ENCODE measurements at regions not wholly inside any gene's neighbourhood (a gene's known extent, or its start where the extent isn't known, plus 50 kb on each side); places are given as distances from the start of the nearest gene placed in this dataset.

- Histone ChIP-seq H3K27ac (ENCODE audit: low read depth, low read length) (no peak overlapping the region), H3K4me3 (ENCODE audit: low read length in 3 of 3) (no peak overlapping the region), H3K9me3 (ENCODE audit: control insufficient read depth in 3 of 3, low read length in 3 of 3) (no peaks in the 10 kb centered on the region), H3K9ac (ENCODE audit: low read depth in 1 of 3, low read length in 3 of 3) (no peak overlapping the region), H3K27me3 (ENCODE audit: control insufficient read depth in 3 of 3, insufficient read depth in 3 of 3, low read length in 3 of 3) (no peaks in the 10 kb centered on the region), H3K36me3 (ENCODE audit: control insufficient read depth in 3 of 3, insufficient read depth in 3 of 3, low read length in 3 of 3) (no peaks in the 10 kb centered on the region), H3K4me1 (ENCODE audit: control insufficient read depth in 3 of 3, insufficient read depth in 3 of 3, low read length in 3 of 3) (no peaks in the 10 kb centered on the region)
These were observed 471.7 kb upstream of the ADGRL2 start for GRCh38 chr1:81329041-81329440.

GRCh38 chr1:81327743-81328142 lies 473.0 kb upstream of the ADGRL2 start:
- Histone ChIP-seq H3K36me3 (ENCODE audit: control insufficient read depth in 3 of 3, insufficient read depth in 3 of 3, low read length in 3 of 3) (no peaks in the 10 kb centered on the region), H3K27ac (ENCODE audit: low read depth, low read length) (no peak overlapping the region), H3K9ac (ENCODE audit: low read depth in 1 of 3, low read length in 3 of 3) (no peak overlapping the region), H3K4me1 (ENCODE audit: control insufficient read depth in 3 of 3, insufficient read depth in 3 of 3, low read length in 3 of 3) (no peaks in the 10 kb centered on the region), H3K9me3 (ENCODE audit: control insufficient read depth in 3 of 3, low read length in 3 of 3) (no peaks in the 10 kb centered on the region), H3K27me3 (ENCODE audit: control insufficient read depth in 3 of 3, insufficient read depth in 3 of 3, low read length in 3 of 3) (no peaks in the 10 kb centered on the region), H3K4me3 (ENCODE audit: low read length in 3 of 3) (no peak overlapping the region)

- Histone ChIP-seq H3K4me1 (ENCODE audit: control insufficient read depth in 3 of 3, insufficient read depth in 3 of 3, low read length in 3 of 3) (no peaks in the 10 kb centered on the region), H3K27me3 (ENCODE audit: control insufficient read depth in 3 of 3, insufficient read depth in 3 of 3, low read length in 3 of 3) (no peaks in the 10 kb centered on the region), H3K9me3 (ENCODE audit: control insufficient read depth in 3 of 3, low read length in 3 of 3) (no peaks in the 10 kb centered on the region), H3K36me3 (ENCODE audit: control insufficient read depth in 3 of 3, insufficient read depth in 3 of 3, low read length in 3 of 3) (no peaks in the 10 kb centered on the region), H3K4me3 (ENCODE audit: low read length in 3 of 3) (no peak overlapping the region), H3K27ac (ENCODE audit: low read depth, low read length) (no peak overlapping the region), H3K9ac (ENCODE audit: low read depth in 1 of 3, low read length in 3 of 3) (no peak overlapping the region)
These were observed 473.5 kb upstream of the ADGRL2 start for GRCh38 chr1:81327103-81327710.

- no peaks in the 10 kb centered on the region for H3K27me3 ChIP-seq (ENCODE audit: control insufficient read depth in 3 of 3, insufficient read depth in 3 of 3, low read length in 3 of 3)
These were observed 474.5 kb upstream of the ADGRL2 start for GRCh38 chr1:81326212-81326611.

GRCh38 chr1:81325397-81325796 lies 475.3 kb upstream of the ADGRL2 start:
- no peaks in the 10 kb centered on the region for H3K27me3 ChIP-seq (ENCODE audit: control insufficient read depth in 3 of 3, insufficient read depth in 3 of 3, low read length in 3 of 3)
- H3K4me1 ChIP-seq (ENCODE audit: control insufficient read depth in 3 of 3, insufficient read depth in 3 of 3, low read length in 3 of 3) = no peaks in the 10 kb centered on the region
- H3K27ac ChIP-seq (ENCODE audit: low read depth, low read length) = no peak overlapping the region
- no peak overlapping the region for H3K9ac ChIP-seq (ENCODE audit: low read depth in 1 of 3, low read length in 3 of 3)
- H3K36me3 ChIP-seq (ENCODE audit: control insufficient read depth in 3 of 3, insufficient read depth in 3 of 3, low read length in 3 of 3) = no peaks in the 10 kb centered on the region
- H3K9me3 ChIP-seq (ENCODE audit: control insufficient read depth in 3 of 3, low read length in 3 of 3) = no peaks in the 10 kb centered on the region
- H3K4me3 ChIP-seq (ENCODE audit: low read length in 3 of 3) = no peak overlapping the region

More at GRCh38 chr1:81326212-81326611, 474.5 kb upstream of the ADGRL2 start:
- Histone ChIP-seq H3K9me3 (ENCODE audit: control insufficient read depth in 3 of 3, low read length in 3 of 3) (no peaks in the 10 kb centered on the region), H3K36me3 (ENCODE audit: control insufficient read depth in 3 of 3, insufficient read depth in 3 of 3, low read length in 3 of 3) (no peaks in the 10 kb centered on the region), H3K9ac (ENCODE audit: low read depth in 1 of 3, low read length in 3 of 3) (no peak overlapping the region), H3K4me1 (ENCODE audit: control insufficient read depth in 3 of 3, insufficient read depth in 3 of 3, low read length in 3 of 3) (no peaks in the 10 kb centered on the region), H3K27ac (ENCODE audit: low read depth, low read length) (no peak overlapping the region), H3K4me3 (ENCODE audit: low read length in 3 of 3) (no peak overlapping the region)

- no peak overlapping the region for H3K9ac ChIP-seq (ENCODE audit: low read depth in 1 of 3, low read length in 3 of 3)
- no peaks in the 10 kb centered on the region for H3K36me3 ChIP-seq (ENCODE audit: control insufficient read depth in 3 of 3, insufficient read depth in 3 of 3, low read length in 3 of 3)
- no peaks in the 10 kb centered on the region for H3K4me1 ChIP-seq (ENCODE audit: control insufficient read depth in 3 of 3, insufficient read depth in 3 of 3, low read length in 3 of 3)
- no peak overlapping the region for H3K27ac ChIP-seq (ENCODE audit: low read depth, low read length)
- no peak overlapping the region for H3K4me3 ChIP-seq (ENCODE audit: low read length in 3 of 3)
- H3K9me3 ChIP-seq (ENCODE audit: control insufficient read depth in 3 of 3, low read length in 3 of 3) = no peaks in the 10 kb centered on the region
- H3K27me3 ChIP-seq (ENCODE audit: control insufficient read depth in 3 of 3, insufficient read depth in 3 of 3, low read length in 3 of 3) = no peaks in the 10 kb centered on the region
These were observed 476.9 kb upstream of the ADGRL2 start for GRCh38 chr1:81323862-81324261.

- no peak overlapping the region for H3K4me3 ChIP-seq (ENCODE audit: low read length in 3 of 3)
- H3K36me3 ChIP-seq (ENCODE audit: control insufficient read depth in 3 of 3, insufficient read depth in 3 of 3, low read length in 3 of 3) = no peaks in the 10 kb centered on the region
- no peaks in the 10 kb centered on the region for H3K27me3 ChIP-seq (ENCODE audit: control insufficient read depth in 3 of 3, insufficient read depth in 3 of 3, low read length in 3 of 3)
- no peaks in the 10 kb centered on the region for H3K4me1 ChIP-seq (ENCODE audit: control insufficient read depth in 3 of 3, insufficient read depth in 3 of 3, low read length in 3 of 3)
- no peak overlapping the region for H3K9ac ChIP-seq (ENCODE audit: low read depth in 1 of 3, low read length in 3 of 3)
- H3K9me3 ChIP-seq (ENCODE audit: control insufficient read depth in 3 of 3, low read length in 3 of 3) = no peaks in the 10 kb centered on the region
- H3K27ac ChIP-seq (ENCODE audit: low read depth, low read length) = no peak overlapping the region
These were observed 483.5 kb upstream of the ADGRL2 start for GRCh38 chr1:81317191-81317590.

- no peak overlapping the region for H3K4me3 ChIP-seq (ENCODE audit: low read length in 3 of 3)
- no peaks in the 10 kb centered on the region for H3K36me3 ChIP-seq (ENCODE audit: control insufficient read depth in 3 of 3, insufficient read depth in 3 of 3, low read length in 3 of 3)
- no peak overlapping the region for H3K9ac ChIP-seq (ENCODE audit: low read depth in 1 of 3, low read length in 3 of 3)
- H3K9me3 ChIP-seq (ENCODE audit: control insufficient read depth in 3 of 3, low read length in 3 of 3) = no peaks in the 10 kb centered on the region
- H3K27me3 ChIP-seq (ENCODE audit: control insufficient read depth in 3 of 3, insufficient read depth in 3 of 3, low read length in 3 of 3) = no peaks in the 10 kb centered on the region
- no peaks in the 10 kb centered on the region for H3K4me1 ChIP-seq (ENCODE audit: control insufficient read depth in 3 of 3, insufficient read depth in 3 of 3, low read length in 3 of 3)
- no peak overlapping the region for H3K27ac ChIP-seq (ENCODE audit: low read depth, low read length)
These were observed 486.1 kb upstream of the ADGRL2 start for GRCh38 chr1:81314513-81315233.

GRCh38 chr1:81313289-81313688 lies 487.4 kb upstream of the ADGRL2 start:
- Histone ChIP-seq H3K27me3 (ENCODE audit: control insufficient read depth in 3 of 3, insufficient read depth in 3 of 3, low read length in 3 of 3) (no peaks in the 10 kb centered on the region), H3K27ac (ENCODE audit: low read depth, low read length) (no peak overlapping the region), H3K4me3 (ENCODE audit: low read length in 3 of 3) (no peak overlapping the region), H3K4me1 (ENCODE audit: control insufficient read depth in 3 of 3, insufficient read depth in 3 of 3, low read length in 3 of 3) (no peaks in the 10 kb centered on the region), H3K36me3 (ENCODE audit: control insufficient read depth in 3 of 3, insufficient read depth in 3 of 3, low read length in 3 of 3) (no peaks in the 10 kb centered on the region), H3K9ac (ENCODE audit: low read depth in 1 of 3, low read length in 3 of 3) (no peak overlapping the region), H3K9me3 (ENCODE audit: control insufficient read depth in 3 of 3, low read length in 3 of 3) (no peaks in the 10 kb centered on the region)

GRCh38 chr1:81312272-81312754 lies 488.4 kb upstream of the ADGRL2 start:
- H3K4me3 ChIP-seq (ENCODE audit: low read length in 3 of 3) = no peak overlapping the region
- no peaks in the 10 kb centered on the region for H3K27me3 ChIP-seq (ENCODE audit: control insufficient read depth in 3 of 3, insufficient read depth in 3 of 3, low read length in 3 of 3)
- no peak overlapping the region for H3K27ac ChIP-seq (ENCODE audit: low read depth, low read length)
- H3K4me1 ChIP-seq (ENCODE audit: control insufficient read depth in 3 of 3, insufficient read depth in 3 of 3, low read length in 3 of 3) = no peaks in the 10 kb centered on the region
- no peak overlapping the region for H3K9ac ChIP-seq (ENCODE audit: low read depth in 1 of 3, low read length in 3 of 3)
- no peaks in the 10 kb centered on the region for H3K9me3 ChIP-seq (ENCODE audit: control insufficient read depth in 3 of 3, low read length in 3 of 3)
- no peaks in the 10 kb centered on the region for H3K36me3 ChIP-seq (ENCODE audit: control insufficient read depth in 3 of 3, insufficient read depth in 3 of 3, low read length in 3 of 3)
